ENCODE measurements at regions not wholly inside any gene's neighbourhood (a gene's known extent, or its start where the extent isn't known, plus 50 kb on each side); places are given as distances from the start of the nearest gene placed in this dataset.
A peak's percentile ranks its signal among the peaks of the same experiment; 100 is the strongest.

DNA sequence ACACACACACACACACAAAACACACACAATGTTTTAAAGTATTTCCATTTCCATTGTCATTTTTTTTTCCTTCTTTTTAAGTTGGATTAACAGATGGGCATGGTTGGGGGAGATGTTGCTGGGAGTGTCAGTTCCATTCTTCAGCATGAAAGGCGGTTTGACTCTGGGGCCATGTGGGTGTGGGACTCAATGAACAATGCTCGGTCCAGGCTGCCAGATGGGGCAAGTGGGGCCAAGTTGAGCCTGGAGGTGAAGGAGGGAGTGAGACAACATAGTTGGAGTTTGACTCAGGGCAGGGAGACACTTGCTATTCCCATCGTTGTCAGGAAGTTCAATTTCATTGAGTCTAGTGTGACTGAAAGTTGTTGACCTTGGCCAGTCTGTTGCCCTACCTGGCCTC is 125.3 kb downstream of the TLE3 start:
- DNase-seq = no peak

DNA sequence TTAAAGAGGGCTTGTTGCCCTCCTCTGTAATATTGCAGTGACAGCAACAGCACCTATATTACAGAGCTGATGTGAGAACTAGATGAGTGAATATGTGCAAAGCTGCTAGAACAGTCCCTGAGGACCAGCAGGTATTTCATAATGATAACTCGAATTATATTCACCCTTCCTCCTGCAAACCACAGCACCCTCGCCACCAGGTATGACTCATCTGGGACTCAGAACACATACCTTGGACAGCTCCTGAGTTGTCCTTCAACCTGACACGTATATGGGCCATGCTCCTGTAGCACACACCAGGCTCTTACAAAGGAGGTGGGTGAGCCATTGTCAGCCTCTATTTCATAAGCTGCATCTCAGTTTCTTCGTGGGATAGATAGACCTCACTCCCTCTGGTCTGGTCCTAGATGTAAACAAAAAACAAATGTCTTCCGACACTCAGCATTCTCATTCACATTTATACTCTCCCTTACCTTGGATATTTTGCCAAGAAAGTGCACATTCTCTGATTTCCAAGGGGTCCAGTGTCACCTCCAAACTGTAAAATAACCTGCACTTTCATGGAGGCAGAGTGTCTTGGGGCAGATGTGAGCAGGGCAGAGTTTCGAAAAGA is 124.5 kb downstream of the TLE3 start:
- DNase-seq = no peak

DNA sequence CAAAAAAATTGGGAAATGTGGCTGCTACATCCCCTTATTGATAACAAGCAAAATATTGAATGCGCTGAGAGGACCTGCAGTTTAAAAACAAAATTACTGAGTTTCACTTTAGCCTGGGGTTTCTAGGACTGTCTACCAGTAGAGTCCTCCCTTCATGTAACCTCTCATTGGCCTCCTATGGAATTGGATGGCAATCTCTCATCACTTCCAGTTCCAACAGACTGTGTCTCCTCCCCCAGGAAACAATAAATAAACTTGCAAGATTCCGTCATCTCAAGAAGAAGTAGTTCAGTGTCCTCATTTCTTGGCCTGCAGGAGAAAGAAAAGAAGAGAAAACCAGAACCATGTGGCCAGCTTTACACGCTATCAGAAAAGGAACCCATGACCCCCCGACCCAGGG is 123.8 kb downstream of the TLE3 start:
- no peak for DNase-seq

DNA sequence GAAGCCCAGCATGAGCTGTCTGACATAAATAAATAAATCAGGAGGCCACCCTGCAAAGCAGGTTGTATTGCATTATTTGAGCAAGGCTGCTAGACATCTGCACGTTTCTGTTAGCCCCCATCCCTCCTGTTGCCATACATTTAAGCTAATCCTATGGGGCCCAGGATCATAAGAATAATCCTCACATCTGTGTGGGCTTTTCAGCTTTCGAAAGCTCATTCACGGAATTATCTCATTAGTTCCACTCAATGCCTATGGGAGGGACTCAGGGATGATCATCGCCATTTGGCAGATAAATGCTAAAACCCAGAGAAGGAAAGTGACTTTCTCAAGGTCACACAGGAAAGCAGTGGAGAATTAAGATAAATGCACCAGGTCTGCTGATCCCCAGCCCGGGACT is 123.4 kb downstream of the TLE3 start:
- DNase-seq = no peak

DNA sequence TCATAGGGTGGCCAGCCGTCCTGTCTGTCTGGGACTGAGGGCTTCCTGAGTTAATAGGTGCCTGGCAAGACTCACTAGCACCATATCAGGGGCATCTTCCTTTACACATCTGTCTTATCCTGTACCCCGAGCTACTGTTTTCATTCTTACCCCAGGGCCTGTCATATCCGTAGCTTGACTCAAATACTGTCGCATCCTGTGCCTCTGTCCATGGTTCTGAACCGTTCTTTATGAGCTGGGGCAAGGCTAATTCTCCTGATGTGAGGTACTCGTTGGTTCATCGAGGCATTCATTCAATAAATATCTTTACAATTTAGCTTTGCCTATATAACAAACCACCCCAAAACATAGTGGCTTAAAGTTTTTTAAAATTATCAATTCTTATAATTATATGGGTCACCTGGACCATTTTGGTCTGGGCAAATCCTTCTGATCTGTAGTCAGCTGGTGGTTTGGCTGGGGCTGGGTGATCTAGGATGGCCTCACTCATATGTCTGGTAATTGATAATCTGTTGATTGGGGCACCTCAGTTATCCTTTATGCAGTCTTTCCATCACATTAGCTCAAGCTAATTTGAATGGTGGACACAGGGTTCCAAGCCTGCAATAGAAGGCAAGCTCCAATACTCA is 121.2 kb downstream of the TLE3 start:
- DNase-seq = peak in 3 of 6 experiments; percentile 4 to 64 (median 40)

DNA sequence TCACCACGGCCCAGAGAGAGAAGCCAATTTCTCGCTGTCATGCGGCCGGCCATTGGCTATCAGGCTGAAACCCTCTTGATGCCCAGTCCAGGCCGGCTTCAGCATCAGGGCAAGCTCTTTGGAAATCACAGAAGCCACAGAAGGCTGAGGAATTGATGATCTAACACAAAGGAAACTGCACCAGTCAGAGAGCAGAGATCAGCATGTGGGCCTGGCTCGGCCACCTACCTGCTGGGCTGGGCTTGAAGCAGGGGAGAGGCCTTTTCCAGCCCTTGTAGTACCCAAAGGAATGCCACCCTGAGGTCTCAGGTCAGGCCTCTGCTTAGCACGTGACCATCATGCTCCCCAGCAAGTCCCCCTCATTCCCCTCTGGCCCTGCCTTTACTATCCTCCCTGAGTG is 119.1 kb downstream of the TLE3 start:
- no peak for DNase-seq

GRCh38 chr15:69979262-69979661 is 118.5 kb downstream of the TLE3 start:
- no peak for DNase-seq

GRCh38 chr15:69979783-69980182 is 117.9 kb downstream of the TLE3 start:
- DNase-seq = no peak

- no peak for DNase-seq
Observed at GRCh38 chr15:69980341-69981059, 117.2 kb downstream of the TLE3 start.

DNA sequence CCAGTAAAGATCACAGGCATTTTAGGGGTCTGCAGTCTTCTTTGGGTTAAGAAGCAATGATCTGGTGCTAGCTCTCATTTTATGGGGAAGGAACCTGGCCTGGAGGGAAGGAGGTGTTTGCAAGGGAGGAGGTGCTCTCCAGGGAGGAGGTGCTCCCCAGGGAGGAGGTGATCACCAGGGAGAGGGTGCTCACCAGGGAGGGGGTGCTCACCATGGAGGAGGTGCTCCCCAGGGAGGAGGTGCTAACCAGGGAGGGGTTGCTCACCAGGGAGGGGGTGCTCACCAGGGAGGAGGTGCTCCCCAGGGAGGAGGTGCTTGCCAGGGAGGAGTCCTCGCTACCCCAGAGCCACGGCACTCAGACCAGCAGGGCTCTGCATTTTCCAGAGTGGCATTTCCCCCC is 115.7 kb downstream of the TLE3 start:
- DNase-seq = no peak

DNA sequence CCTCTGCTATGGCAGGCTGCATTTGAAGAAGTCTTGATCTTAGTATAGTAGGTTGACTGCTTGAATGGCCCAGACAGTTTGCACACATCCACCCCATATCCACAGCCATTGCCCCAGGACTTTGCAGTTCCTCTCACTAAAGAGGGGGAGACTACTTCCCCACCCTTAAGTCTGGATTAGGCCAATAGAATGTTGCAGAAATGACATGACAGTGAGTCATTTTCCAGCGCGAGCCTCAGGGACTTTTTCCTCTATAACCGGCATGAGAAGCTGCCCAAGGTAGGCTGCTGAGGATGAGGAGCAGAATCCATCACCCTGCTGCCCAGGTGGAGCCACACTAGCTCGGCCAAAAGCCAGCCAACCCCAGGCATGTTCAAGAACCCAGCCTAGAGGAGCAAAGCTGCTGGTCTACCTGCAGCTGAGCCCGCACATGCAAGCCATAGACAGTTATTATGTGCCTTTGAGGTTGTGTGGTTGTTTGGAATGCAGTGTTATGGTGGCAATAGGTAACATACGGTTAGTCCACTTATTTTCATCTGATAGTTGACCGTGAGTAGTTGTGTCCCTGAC is 113.9 kb downstream of the TLE3 start:
- no peak for DNase-seq

DNA sequence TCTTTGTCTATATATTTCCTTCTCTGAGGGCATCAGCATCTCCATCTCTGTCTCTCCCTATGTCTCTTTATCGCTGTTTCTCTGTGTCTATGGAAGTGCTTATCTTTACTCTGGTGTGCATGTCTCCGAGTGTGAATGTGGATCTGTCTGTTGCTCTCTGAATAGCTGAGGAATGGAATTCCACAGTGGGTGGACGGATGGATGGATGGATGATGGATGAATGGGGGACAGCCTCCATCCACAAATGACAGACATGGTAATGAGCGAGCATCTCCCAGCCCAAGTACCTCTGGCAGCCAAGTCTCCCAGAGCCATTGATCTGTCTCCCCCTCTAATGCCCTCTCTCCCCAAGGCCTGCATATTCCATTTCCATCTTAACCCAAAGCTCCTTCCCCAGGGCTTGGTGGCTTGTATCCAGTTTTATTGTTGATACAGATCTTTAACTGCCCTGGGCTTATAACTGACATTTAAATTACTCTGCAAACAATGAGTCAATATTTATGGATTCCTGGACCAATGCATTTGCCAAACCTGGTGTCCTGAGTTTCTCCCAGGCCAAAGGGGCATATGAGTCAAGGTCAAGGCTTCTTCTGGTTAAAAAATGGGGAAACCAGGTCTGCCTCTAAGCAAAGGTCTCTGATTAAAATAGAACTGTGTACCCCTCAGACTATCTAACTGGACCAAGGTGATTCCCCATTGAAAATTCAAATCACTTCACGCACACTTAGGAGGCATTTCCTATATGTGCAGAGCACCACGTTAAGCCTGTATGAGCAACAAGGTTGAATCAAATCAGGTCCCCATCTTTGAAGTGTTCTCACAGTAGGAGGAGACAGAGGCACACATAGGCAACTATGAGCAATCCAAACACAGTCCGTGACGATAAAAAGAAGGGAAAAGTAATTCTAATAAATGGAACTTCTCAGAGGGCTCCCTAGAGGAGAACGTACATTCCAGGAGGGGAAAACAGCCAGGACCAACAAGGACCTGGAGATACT is 109.9 kb downstream of the TLE3 start:
- no peak for DNase-seq

DNA sequence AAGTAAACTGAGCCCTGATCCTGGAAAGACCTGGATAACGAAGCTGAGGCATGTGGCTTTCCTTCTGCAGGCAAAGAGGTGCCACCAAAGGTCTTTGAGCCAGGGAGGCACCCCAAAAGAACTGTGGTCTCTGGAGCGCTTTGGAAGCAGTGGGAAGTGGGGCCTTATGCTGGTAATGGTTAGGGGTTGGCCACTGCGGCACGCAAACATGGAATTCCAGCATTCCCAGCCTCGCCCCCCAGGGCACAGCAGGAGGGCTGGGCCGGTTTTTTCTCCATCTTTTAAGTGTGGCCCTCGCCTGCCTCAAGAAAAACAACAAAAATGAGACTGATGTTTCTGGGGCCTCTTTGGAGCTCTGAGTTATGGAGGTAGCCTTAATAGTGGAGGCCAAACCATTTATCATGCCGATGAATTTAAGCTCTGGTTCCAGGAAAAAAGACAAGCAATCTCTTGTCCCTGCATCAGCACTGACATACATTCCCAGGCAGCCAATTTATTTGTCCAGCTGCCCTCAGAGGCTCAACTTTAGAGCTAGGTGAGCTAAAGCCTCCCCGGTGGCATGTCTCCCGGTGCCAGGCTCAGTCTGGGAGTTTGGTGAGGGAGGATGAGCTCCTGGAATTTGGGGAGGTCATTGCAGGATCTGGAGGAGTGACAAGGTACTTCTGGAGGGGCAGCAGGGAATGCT is 109.0 kb downstream of the TLE3 start:
- DNase-seq = no peak

DNA sequence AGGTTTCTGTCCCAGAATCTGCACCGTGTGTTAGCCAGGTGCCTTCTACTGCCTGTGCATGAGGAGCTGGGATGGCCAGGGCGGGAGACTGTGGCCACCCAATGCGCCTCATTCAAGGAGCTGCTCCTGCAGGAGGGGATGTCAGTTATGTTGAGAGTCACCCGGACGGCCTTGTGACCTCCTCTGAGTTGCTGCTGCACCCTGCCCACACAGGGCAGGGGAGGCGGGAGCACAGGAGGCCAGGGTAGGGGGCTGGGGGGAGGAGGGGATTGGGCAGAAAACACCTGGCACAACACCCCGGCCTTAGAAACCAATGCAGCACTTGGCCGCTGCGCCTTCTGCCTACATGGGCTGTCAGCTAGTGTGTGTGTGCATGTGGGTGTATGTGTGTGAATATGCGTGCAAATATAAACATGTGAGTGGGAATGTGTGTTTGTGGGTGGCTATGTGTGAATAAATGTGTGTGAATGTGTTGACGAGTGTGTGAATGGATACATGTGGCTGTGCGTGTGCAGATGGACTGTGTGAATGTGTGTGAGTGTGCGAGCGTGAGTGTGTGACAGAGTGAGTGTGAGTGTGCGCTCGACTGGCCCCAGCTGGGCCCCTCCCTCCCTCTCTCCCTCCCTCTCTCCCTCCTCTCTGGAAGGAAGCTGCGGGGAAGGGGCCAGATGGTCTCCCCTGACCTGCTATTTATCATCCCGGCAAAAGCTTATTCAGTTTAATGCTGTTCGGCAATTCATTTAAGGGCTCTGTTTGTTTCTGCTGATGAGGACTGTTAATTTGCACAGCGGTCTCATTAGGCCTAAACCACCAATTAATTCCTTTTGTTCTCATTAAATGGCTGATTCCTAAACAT is 106.9 kb downstream of the TLE3 start:
- no peak for DNase-seq

DNA sequence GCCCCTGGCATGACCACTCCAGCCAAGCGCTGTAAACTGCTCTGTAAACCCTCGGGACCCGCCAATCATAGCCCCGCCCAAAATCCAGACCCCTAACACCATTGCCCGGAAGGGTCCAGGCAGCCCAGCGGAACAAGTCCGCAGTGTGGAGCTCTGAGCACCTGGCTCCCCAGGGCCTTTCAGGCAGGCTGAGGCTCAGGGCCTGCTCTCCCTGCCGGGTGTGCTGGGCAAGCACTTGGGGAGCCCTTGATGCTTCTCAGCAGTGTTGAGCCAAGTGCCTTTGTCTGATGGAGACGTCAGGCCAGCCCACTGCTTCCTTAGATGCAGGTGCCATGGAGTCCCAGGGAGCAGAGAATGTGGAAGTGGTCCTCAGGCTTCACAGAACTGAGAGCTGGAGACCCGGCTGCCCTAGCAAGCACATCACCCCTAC is 106.2 kb downstream of the TLE3 start:
- no peak for DNase-seq

- no peak for DNase-seq
Observed at GRCh38 chr15:69992348-69992747, 105.4 kb downstream of the TLE3 start.

DNA sequence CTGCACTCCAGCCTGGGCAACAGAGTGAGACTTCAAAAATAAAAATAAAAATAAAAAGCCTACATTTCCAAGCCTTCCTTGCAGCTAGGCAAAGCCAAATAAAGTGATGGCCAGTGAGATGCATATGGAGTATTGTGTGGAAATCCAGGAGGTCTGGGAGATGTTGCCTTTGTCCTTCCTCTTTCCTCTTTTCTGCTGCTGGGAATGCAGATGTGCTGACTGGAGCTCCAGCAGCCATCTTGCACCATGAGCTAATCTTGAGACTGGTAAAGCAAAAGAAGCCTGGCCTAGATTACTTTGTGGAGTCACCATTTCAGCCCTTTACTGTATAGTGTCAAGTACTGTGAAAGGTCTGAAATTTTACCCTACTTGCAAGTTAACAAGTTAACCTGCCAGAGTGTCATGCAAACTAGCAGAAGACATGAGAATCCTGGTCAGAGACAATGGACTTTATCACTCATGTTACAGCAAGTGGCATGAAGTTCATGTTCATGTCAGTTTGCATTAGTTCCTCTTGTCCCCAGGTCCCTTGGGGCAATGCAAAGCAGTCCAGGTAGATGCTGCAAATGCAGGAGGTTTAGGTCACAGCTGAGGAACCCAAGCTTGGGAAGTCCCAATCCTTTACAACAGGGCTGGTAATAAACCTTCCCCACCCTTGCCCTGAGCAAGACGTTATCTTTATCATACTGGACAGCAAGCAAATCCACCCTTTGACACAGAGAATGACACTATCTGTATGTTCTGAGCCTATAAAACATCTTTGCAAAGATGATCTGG is 103.1 kb downstream of the TLE3 start:
- no peak for DNase-seq

DNA sequence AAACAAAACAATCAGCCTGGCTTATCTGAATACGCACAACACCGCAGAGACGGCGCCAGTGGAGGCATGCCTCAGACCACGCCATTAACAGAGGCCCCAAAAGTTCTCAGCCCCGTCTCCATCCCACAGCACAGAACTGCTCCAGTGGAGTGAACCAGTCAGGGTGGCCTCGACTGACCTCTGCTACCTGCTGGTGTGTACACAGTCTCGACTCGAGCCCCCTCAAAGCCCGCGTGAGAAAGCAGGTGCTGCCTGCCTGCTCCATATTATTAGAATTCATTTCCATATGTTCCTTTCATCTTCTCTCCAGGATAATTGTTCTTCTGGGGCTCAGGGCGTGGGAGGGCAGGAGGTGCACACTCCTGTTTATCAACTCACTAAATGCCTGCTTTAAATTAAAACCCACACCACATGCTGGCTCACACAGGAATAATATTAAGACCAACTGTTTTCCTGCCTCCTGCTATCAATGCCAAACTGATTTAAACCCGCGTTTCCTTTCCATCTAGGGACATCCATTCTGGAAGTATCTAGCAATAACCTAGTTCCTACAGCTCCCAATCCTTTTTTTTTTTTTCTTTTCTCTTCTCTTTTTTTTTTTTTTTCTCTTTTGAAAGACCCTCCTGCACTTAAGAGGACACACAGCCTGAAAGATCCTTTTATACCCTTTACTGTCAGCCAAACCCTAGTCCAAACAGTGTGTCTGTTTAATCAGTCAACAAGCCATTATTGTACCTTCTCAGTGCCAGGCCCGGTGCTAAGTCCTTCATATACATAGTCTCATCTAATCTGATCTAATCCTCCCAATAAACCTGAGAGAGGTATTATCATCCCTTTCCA is 101.2 kb downstream of the TLE3 start:
- no peak for DNase-seq

DNA sequence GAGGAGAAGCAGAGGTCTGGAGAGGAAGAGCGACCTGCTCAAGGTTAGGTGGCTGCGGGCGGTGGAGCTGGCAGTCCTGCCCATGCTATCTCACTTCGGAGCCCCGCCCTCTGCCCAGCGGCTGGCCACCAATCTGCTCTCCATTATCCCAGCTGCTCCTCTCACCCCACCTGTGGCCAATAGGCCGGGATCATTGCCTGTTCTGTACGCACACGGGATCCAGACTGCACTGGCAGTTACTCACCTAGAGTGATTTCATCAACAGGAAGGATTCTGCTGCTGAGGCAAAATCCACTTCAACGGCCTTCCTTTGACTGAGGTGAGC is 100.6 kb downstream of the TLE3 start:
- DNase-seq = no peak

Data from stimulated activated naive CD4-positive, alpha-beta T cell (primary cell).